ENCODE measurements at regions not wholly inside any gene's neighbourhood (a gene's known extent, or its start where the extent isn't known, plus 50 kb on each side); places are given as distances from the start of the nearest gene placed in this dataset.

DNA sequence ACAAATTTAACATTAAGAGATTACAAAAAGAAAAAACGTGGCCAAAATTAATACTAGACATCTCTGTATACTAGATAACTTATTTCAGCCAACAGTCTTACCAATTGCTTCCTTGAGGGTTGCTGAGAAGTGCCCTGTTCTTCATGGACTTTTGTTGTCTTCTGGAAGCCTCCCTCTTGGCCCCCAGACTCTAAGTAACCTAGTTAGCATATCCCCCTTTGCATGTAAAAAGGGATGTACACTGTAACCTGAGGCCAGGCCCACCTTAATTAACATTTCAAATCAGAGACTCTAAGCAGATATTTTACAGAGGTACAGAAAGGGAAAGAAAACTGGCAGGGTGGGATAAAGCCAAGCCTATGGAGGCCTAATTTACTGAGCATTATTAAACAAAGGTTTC is 1047.3 kb downstream of the ADGRL2 start:
- no peak overlapping the region for H3K4me3 Mint-ChIP-seq
- DNase-seq: no peak
- peaks cover 2% of the 10 kb centered on the region for H3K27me3 Mint-ChIP-seq (ENCODE audit: low read depth)
- H3K4me1 Mint-ChIP-seq (ENCODE audit: low read depth): no peaks in the 10 kb centered on the region
- ChIA-PET CTCF (no interaction called here), POLR2A (no interaction called here)
- H3K27ac Mint-ChIP-seq: no peak overlapping the region
- H3K9me3 Mint-ChIP-seq (ENCODE audit: insufficient read depth): no peaks in the 10 kb centered on the region
- no peak for ATAC-seq
- no peaks in the 10 kb centered on the region for H3K36me3 Mint-ChIP-seq (ENCODE audit: low read depth)

DNA sequence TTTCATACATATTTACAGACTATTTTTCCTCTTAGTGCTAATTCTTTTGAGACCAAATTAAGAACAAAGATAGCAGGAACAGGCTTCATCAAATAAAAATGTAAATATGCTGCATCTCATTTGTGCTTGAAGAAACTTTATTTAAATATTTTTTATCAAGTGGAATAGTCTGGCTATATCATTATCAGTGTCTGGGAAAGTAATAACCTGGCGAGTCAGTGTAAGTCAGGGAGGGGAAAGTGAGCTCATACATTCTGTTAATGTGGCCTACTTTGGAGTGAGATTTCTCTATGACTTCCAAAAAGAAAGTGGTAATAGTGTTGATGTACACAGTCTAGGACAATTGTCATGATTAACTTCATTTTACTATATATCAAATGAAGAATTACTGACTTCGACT is 1045.1 kb downstream of the ADGRL2 start:
- Mint-ChIP-seq H3K27ac (no peak overlapping the region), H3K27me3 (ENCODE audit: low read depth) (peaks cover 2% of the 10 kb centered on the region), H3K4me1 (ENCODE audit: low read depth) (no peaks in the 10 kb centered on the region), H3K4me3 (no peak overlapping the region), H3K36me3 (ENCODE audit: low read depth) (no peaks in the 10 kb centered on the region), H3K9me3 (ENCODE audit: insufficient read depth) (no peaks in the 10 kb centered on the region)
- DNase-seq (no peak), ATAC-seq (no peak)
- POLR2A ChIA-PET: no interaction called here
- CTCF ChIA-PET: no interaction called here

DNA sequence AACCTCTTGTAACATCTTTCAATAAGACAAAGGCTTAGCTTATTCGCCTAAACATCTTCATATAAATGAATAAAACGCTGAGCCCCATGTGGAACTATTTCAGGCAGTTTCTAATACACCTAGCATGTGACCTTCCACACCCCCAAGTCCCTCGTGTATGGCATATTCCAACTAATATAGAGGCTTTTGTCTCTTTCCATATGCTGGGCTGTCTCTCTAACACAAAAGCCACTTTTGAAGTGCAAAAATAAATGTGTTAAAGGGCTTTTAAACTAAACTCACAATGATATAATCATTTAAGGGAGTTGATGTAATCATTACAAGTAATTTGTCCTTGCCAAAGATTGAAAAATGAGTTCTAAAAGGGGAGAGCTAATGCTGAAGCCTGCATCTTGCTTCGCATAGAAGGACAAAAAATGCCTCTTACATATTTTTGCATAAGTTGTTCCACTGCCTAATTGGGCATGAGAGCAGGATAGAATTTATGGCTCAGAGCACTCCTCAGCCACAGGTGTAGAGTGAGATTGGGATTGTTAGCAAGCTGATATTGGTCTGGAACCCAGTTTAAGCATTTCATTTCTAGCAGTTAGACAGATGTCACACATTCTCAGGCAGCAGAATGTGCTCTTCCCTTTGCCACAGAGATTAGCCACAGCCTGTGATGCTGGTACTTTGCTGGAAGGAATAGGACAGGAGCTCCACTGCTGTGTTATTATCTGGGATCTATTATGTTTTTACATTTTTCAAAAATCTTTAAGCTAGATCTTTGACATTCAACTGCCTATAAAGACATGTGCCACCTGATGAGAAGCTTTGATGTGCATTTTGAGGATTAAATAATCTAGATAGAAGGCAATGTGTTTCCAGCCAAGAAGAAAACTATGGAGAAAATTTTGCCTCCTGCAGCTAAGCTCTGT is 1044.4 kb downstream of the ADGRL2 start:
- no peak for DNase-seq
- ATAC-seq: no peak
- H3K4me1 Mint-ChIP-seq (ENCODE audit: low read depth): no peaks in the 10 kb centered on the region
- ChIA-PET CTCF (no interaction called here), POLR2A (no interaction called here)
- no peaks in the 10 kb centered on the region for H3K9me3 Mint-ChIP-seq (ENCODE audit: insufficient read depth)
- no peak overlapping the region for H3K4me3 Mint-ChIP-seq
- H3K36me3 Mint-ChIP-seq (ENCODE audit: low read depth): no peaks in the 10 kb centered on the region
- H3K27me3 Mint-ChIP-seq (ENCODE audit: low read depth): peaks cover 2% of the 10 kb centered on the region
- no peak overlapping the region for H3K27ac Mint-ChIP-seq

DNA sequence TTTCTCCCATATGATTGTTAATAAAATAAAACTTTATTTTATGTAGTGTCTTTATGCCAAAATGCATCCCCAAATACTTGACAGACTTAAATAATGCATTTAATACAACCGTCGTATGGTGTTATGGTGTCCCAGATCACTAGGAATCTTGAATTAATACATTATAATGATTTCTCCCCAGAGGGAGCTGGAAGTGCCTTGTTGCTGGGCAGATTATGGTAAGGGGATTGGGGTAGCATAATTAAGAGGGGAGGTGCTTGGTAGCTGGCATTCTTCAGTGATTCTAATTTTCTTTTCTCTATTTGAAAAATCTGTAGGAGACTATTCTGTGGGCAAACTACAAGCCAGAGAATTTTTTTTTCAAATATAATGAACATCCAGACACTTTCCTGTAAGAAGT is 1043.7 kb downstream of the ADGRL2 start:
- Mint-ChIP-seq H3K4me1 (ENCODE audit: low read depth) (no peaks in the 10 kb centered on the region), H3K4me3 (no peak overlapping the region), H3K9me3 (ENCODE audit: insufficient read depth) (no peaks in the 10 kb centered on the region), H3K27me3 (ENCODE audit: low read depth) (peaks cover 2% of the 10 kb centered on the region), H3K27ac (no peak overlapping the region), H3K36me3 (ENCODE audit: low read depth) (no peaks in the 10 kb centered on the region)
- CTCF ChIA-PET: no interaction called here
- DNase-seq (no peak), ATAC-seq (no peak)
- POLR2A ChIA-PET: no interaction called here

DNA sequence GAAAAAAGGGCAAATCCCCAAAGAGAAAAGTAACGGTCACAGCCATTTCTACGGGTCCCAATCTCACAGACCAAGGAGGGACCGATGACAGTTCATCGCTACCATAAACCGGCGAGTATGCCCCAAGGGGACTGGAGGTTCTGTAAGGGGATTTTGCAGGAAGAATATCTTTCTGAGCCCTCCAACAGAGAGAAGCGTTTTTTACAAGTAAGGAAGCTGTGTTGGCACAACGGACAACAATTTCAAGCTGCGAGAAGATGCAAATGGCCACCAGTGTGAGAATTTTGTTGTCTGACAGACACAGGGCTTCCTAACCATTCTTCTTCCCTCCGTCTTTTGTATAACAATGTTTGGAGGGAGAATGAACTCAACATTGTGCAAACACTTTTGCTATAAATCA is 1043.1 kb downstream of the ADGRL2 start:
- POLR2A ChIA-PET: no interaction called here

DNA sequence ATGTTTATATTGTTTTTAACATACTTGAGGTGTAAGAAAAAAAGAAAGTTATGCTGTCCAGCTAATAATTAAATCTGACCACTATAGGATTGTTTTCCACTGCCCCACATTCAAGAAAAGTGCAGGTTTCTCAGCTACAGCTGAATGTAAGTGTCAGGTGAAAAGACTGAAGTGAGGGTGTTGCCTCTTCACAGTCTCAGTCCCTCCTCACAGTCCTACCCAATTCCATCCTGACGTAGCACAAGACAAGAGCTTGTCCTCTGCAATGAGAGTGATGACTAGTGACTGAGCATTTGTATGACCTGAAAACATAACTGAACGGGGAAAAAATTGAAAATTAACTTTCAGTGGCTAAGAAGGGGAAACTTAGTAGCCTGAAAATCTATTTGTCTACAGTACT is 1039.5 kb downstream of the ADGRL2 start:
- CTCF ChIA-PET: no interaction called here
- Mint-ChIP-seq H3K4me1 (ENCODE audit: low read depth) (no peaks in the 10 kb centered on the region), H3K9me3 (ENCODE audit: insufficient read depth) (no peaks in the 10 kb centered on the region), H3K4me3 (no peak overlapping the region), H3K27me3 (ENCODE audit: low read depth) (no peaks in the 10 kb centered on the region), H3K27ac (no peak overlapping the region), H3K36me3 (ENCODE audit: low read depth) (no peaks in the 10 kb centered on the region)
- no peak for DNase-seq
- no peak for ATAC-seq
- POLR2A ChIA-PET: no interaction called here

More for the DNA sequence above, 1043.1 kb downstream of the ADGRL2 start:
- H3K4me1 Mint-ChIP-seq (ENCODE audit: low read depth): no peaks in the 10 kb centered on the region
- peaks cover 2% of the 10 kb centered on the region for H3K27me3 Mint-ChIP-seq (ENCODE audit: low read depth)
- no peaks in the 10 kb centered on the region for H3K9me3 Mint-ChIP-seq (ENCODE audit: insufficient read depth)
- DNase-seq (no peak), ATAC-seq (no peak)
- H3K36me3 Mint-ChIP-seq (ENCODE audit: low read depth): no peaks in the 10 kb centered on the region
- CTCF ChIA-PET: no interaction called here
- H3K27ac Mint-ChIP-seq: no peak overlapping the region
- no peak overlapping the region for H3K4me3 Mint-ChIP-seq

DNA sequence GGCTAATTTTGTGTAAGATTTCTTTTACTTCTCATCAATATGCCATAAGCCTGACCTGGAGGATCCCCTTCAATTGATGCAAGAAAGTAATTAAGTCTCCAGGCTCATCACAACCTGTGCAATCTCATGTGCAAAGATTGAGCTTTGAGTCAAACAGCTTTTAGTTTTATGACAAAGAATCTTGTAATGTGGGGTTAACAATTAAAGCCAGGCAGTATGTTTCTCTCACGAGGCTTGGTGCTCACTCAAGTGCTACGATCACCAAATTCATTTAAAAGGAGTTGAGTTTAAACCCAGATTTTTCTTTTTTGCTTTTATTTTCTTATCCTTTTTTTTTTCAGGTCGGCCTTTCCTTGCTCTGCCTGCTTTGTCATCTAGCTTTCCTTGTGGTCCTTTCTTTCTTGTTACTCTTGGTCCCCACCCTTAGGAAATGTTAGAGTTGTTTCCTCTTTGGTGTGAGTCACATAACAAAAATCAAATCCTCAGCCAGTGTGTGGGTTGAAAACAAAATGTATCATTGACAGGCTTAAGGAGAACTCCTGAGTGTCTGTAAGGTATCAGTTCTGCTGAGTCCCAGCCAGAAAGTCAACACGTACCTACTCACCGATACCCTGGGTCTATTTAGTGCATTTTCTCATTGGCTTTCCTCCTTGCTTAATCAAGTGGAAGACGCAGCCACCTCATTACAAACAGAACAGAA is 1037.2 kb downstream of the ADGRL2 start:
- DNase-seq (no peak), ATAC-seq (no peak)
- ChIA-PET POLR2A (no interaction called here), CTCF (no interaction called here)
- H3K4me1 Mint-ChIP-seq (ENCODE audit: low read depth): no peaks in the 10 kb centered on the region
- no peaks in the 10 kb centered on the region for H3K36me3 Mint-ChIP-seq (ENCODE audit: low read depth)
- H3K27me3 Mint-ChIP-seq (ENCODE audit: low read depth): no peaks in the 10 kb centered on the region
- no peak overlapping the region for H3K4me3 Mint-ChIP-seq
- H3K27ac Mint-ChIP-seq: no peak overlapping the region
- H3K9me3 Mint-ChIP-seq (ENCODE audit: insufficient read depth): no peaks in the 10 kb centered on the region

DNA sequence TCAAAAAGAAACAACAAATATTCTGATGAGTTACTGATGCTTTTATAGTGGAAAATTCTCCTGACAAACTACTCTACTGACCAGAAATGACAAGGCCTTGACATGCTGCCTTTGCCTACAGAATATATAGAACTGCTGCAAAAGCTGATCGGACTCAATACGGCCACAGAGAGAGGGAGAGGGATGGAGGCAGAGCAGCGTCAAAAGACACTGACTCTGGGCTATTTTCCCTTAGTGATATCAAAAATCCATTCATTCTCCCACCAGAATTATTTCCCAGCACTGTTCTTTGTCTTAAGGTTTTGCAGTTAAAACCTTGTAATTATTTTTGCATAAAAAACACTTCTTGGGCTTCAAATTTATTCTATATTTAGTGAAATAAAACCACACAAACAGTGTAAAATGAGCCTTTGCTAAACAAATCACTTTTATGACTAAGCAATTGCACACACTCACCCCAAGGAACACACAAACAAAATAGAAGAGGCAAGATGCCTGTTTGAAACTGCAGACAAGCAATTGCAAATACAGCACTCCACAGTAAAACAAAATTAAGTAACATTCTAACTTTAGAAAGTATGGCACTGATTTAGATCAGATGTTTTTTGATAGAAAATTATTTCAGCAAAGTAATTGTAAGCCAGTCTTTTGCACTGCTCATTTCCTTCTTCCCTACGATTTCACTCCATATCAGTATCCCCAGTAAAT is 1036.4 kb downstream of the ADGRL2 start:
- Mint-ChIP-seq H3K4me3 (no peak overlapping the region), H3K4me1 (ENCODE audit: low read depth) (no peaks in the 10 kb centered on the region), H3K27me3 (ENCODE audit: low read depth) (no peaks in the 10 kb centered on the region), H3K9me3 (ENCODE audit: insufficient read depth) (no peaks in the 10 kb centered on the region), H3K27ac (no peak overlapping the region), H3K36me3 (ENCODE audit: low read depth) (no peaks in the 10 kb centered on the region)
- ChIA-PET POLR2A (interaction anchor here (0.6 kb wide), 1 partner anchor 304 kb away, joined by 3 read pairs; no protein-coding TSS in a partner anchor), CTCF (no interaction called here)
- DNase-seq (no peak), ATAC-seq (no peak)

DNA sequence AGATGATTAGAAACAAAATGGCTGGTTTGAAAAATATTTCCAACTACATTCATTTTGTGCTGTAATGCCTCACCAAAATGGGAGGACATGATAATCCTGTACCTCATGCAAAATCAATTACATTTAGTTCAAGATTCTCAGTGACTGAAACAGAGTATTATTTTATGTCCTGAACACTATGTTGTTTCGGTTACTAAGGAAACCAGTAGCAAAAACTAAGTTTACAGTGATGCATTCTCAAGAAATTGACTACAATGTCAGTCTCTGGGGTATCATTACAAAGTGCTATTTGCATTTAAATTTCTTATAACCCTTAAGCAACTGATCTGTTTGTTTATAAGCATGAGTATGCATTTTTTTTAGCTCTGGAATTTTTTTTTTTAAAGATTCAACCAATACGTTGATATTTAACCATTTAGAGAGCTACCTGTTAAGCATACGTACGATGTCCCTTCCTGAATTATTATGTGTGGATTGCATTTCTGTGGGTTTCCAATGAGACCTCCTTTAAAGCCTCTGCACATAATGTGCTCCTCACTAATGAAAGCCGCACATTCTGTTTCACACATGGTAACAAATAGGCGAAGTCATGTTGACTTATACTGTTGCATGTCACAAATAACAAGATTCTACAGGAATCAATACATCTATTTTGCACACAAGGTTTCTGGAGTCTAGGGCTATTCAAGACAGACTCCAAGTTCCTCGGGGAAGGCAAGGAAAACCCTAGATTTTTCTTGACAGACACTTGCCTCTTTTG is 1035.7 kb downstream of the ADGRL2 start:
- Mint-ChIP-seq H3K27me3 (ENCODE audit: low read depth) (no peaks in the 10 kb centered on the region), H3K4me1 (ENCODE audit: low read depth) (no peaks in the 10 kb centered on the region), H3K9me3 (ENCODE audit: insufficient read depth) (no peaks in the 10 kb centered on the region), H3K36me3 (ENCODE audit: low read depth) (no peaks in the 10 kb centered on the region), H3K27ac (no peak overlapping the region), H3K4me3 (no peak overlapping the region)
- POLR2A ChIA-PET: interaction anchor here (0.6 kb wide), 1 partner anchor 303 kb away, joined by 3 read pairs; no protein-coding TSS in a partner anchor
- DNase-seq: no peak
- ATAC-seq: no peak
- CTCF ChIA-PET: no interaction called here

DNA sequence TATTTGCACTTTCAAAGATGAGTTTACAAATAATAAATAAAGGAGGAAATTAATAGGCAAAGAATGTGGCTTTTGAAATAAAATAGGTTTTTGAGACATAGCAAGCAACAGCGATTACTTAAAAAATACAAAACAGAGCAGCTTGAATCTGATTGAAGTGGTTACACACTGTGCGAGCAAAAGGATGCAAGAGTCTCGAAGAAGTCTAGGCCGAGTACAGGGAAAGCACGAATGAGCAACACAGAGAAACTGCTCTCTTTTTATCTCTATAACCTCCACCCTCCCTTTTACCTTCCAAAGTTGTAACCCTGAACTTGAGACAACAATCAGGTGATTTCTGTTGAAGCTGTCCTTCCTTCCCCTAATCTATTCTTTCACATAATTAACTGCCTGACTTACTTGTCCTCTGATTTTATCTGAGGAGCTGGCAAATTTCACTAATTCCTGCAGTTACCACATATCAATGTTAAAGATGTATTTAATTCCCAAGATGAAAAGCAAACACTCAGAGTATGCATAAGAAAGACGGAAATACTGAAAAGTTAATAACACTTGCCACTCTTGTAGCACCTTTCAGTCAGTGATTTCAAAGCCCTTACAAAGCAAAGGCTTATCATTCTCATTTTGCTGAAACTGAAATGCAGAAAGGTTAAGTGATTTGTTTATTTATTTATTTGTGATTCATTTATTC is 1030.1 kb downstream of the ADGRL2 start:
- no peaks in the 10 kb centered on the region for H3K27me3 Mint-ChIP-seq (ENCODE audit: low read depth)
- ChIA-PET POLR2A (no interaction called here), CTCF (no interaction called here)
- H3K4me3 Mint-ChIP-seq: no peak overlapping the region
- no peak overlapping the region for H3K27ac Mint-ChIP-seq
- H3K9me3 Mint-ChIP-seq (ENCODE audit: insufficient read depth): no peaks in the 10 kb centered on the region
- H3K4me1 Mint-ChIP-seq (ENCODE audit: low read depth): no peaks in the 10 kb centered on the region
- DNase-seq (no peak), ATAC-seq (no peak)
- no peaks in the 10 kb centered on the region for H3K36me3 Mint-ChIP-seq (ENCODE audit: low read depth)

DNA sequence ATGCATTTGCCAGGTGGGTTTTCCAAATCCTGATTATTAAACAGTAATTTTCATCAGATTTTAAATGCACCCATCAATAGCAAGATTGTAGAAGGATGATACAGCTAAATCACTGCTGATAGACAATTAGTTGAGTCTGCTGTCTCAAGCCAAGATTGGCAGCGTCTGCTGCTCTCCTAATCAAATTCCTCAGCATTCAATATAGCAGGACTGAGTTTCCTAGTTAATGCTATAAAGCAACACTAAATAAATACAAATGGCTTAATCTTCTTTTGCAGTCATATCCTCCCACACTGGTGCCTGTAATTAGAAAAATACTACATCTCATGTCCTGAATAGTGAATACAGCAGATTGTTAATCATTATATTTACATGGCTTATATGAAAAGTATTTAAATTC is 1028.8 kb downstream of the ADGRL2 start:
- no peak for ATAC-seq
- Mint-ChIP-seq H3K9me3 (ENCODE audit: insufficient read depth) (no peaks in the 10 kb centered on the region), H3K4me1 (ENCODE audit: low read depth) (no peaks in the 10 kb centered on the region), H3K4me3 (no peak overlapping the region), H3K36me3 (ENCODE audit: low read depth) (no peaks in the 10 kb centered on the region), H3K27ac (no peak overlapping the region), H3K27me3 (ENCODE audit: low read depth) (no peaks in the 10 kb centered on the region)
- no peak for DNase-seq
- ChIA-PET POLR2A (no interaction called here), CTCF (no interaction called here)

Data from activated CD8-positive, alpha-beta T cell treated with anti-CD3 and anti-CD28 coated beads, Interleukin-2, amount 10 ng/mL, durations not matched to agents 7 days and 5 days (primary cell).